ENCODE measurements at regions not wholly inside any gene's neighbourhood (a gene's known extent, or its start where the extent isn't known, plus 50 kb on each side); places are given as distances from the start of the nearest gene placed in this dataset.
"Not testable (repeated sequence)": the region's sequence is repeated elsewhere in the genome, so short reads cannot be mapped to it uniquely, and the experiment has no call there.

DNA sequence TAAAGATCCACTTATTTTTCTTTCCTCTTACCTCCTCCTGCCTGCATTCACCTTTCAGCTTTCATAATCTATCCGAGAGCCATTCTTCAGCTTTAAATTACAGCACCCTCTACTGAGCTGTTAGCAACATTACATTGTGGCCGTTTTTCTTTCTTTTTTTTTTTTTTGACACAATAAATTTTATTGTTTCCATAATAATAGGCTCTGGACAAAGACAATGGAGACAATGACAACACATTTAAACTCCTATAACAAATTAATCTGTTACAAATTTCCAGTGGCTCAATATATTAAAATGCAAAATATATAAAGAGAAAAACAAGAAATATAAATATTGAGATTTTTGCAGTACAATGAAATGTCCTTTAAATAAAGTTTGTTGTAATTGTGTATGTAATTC lies 312.7 kb upstream of the COX7C start:
- DNase-seq (ENCODE audit: low read depth) = peak; percentile 0
- TF ChIP-seq, protein P1, sequence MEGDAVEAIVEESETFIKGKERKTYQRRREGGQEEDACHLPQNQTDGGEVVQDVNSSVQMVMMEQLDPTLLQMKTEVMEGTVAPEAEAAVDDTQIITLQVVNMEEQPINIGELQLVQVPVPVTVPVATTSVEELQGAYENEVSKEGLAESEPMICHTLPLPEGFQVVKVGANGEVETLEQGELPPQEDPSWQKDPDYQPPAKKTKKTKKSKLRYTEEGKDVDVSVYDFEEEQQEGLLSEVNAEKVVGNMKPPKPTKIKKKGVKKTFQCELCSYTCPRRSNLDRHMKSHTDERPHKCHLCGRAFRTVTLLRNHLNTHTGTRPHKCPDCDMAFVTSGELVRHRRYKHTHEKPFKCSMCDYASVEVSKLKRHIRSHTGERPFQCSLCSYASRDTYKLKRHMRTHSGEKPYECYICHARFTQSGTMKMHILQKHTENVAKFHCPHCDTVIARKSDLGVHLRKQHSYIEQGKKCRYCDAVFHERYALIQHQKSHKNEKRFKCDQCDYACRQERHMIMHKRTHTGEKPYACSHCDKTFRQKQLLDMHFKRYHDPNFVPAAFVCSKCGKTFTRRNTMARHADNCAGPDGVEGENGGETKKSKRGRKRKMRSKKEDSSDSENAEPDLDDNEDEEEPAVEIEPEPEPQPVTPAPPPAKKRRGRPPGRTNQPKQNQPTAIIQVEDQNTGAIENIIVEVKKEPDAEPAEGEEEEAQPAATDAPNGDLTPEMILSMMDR (IDR thresholded peaks at IDR 0.05; ENCODE audit: insufficient read depth, low read length) = peak; percentile 34
- H3K4me3 ChIP-seq (ENCODE audit: low read depth, low read length) = not testable (repeated sequence)

DNA sequence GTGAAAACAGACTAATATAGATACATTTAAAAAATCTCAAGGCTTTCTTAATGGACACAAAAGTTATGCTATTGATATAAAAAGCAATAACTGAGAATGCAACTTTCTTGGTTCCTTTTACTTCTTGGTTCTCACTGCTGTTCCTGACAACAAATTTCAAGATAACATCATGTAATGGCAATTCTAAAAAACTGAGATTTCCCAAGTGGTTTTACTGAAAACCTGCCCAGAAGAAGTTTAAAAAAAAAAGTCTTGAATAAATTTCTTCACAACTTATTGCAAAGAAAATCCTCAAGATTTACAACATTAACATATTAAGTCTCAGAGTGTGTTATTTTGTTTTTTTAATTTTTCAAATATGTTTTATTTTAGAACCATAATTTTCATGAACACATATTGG lies 302.8 kb upstream of the COX7C start:
- TF ChIP-seq, protein P1 (IDR thresholded peaks at IDR 0.05; ENCODE audit: insufficient read depth, low read length) = no peak
- no peak overlapping the region for H3K4me3 ChIP-seq (ENCODE audit: low read depth, low read length)

DNA sequence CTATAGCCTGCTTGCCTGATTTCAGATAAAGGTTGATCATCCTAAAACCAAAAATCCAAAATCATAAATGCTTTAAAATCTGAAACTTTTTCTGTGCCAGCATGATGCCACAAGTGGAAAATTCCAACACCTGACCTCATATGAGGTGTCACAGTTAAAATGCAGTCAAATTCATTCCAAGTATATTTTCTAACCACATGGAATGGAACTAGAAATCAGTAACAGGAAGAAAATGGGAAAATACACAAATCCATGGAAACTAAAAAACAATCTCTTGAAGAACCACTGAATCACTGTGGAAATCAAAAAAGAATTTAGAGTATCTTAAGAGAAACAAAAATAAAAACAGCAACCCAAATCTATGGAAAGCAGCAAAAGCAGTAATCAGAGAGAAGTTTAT lies 297.5 kb upstream of the COX7C start:
- no peak for DNase-seq (ENCODE audit: low read depth)
- H3K4me3 ChIP-seq (ENCODE audit: low read depth, low read length) = no peak overlapping the region
- TF ChIP-seq, protein P1 (IDR thresholded peaks at IDR 0.05; ENCODE audit: insufficient read depth, low read length) = no peak

More for the DNA sequence above, 302.8 kb upstream of the COX7C start:
- no peak for DNase-seq (ENCODE audit: low read depth)

DNA sequence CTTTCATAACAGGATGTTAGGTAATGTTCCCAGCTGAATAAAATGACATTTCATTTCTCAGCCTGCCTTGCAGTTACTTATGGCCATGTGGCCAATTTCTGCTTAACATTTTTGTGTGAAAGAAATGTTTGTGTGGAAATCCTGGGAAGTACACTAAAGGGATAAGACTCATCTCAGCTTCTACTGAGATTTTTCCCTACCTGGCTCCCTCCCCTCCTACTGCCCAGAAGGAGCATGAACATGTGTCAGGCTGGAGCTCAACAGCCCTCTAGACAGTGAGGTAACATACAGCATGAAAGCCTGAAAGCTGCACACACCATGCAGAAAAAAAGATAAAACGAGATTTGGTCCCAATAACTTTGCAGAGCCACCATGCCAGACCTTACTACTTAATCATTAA lies 288.4 kb upstream of the COX7C start:
- DNase-seq (ENCODE audit: low read depth) = no peak
- H3K4me3 ChIP-seq (ENCODE audit: low read depth, low read length) = no peak overlapping the region
- TF ChIP-seq, protein P1 (IDR thresholded peaks at IDR 0.05; ENCODE audit: insufficient read depth, low read length) = no peak

DNA sequence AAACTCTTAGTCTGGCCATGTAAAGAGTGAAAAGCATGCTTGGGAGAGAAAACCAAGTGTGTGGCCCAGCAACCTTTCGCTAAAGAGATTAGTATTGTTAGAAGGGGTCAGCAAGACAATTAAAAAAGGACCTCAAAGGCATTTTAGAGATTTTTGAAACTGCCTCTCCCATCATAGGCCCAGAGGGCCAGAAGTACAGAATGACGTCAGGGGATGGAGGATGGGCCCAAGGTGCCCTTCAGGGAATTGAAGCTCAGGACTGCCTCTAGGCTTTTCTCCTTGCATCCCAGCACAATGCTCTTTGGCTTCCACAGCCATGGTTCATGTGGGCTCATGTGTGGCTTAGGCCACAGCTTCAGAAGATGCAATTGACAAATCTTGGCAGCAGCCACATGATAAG lies 287.0 kb upstream of the COX7C start:
- no peak for DNase-seq (ENCODE audit: low read depth)
- no peak overlapping the region for H3K4me3 ChIP-seq (ENCODE audit: low read depth, low read length)
- TF ChIP-seq, protein P1 (IDR thresholded peaks at IDR 0.05; ENCODE audit: insufficient read depth, low read length) = no peak

DNA sequence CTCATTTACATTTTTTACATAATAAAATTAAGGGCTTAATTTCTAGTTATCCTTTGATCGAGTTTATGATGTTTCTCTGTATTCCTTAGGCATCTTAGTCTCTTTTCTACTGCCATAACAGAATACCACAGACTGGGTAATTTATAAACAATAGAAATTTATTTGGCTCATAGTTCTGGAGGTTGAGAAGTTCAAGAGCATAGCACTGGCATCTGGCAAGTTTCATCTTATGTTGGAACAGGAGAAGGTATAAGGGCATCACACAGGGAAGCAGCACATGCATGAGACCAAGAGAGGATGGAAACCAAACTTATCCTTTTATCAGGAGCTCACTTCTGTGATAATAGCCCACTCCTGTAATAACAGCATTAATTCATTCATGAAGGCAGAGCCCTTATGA lies 284.9 kb upstream of the COX7C start:
- H3K4me3 ChIP-seq (ENCODE audit: low read depth, low read length) = no peak overlapping the region
- DNase-seq (ENCODE audit: low read depth) = no peak
- TF ChIP-seq, protein P1 (IDR thresholded peaks at IDR 0.05; ENCODE audit: insufficient read depth, low read length) = no peak

DNA sequence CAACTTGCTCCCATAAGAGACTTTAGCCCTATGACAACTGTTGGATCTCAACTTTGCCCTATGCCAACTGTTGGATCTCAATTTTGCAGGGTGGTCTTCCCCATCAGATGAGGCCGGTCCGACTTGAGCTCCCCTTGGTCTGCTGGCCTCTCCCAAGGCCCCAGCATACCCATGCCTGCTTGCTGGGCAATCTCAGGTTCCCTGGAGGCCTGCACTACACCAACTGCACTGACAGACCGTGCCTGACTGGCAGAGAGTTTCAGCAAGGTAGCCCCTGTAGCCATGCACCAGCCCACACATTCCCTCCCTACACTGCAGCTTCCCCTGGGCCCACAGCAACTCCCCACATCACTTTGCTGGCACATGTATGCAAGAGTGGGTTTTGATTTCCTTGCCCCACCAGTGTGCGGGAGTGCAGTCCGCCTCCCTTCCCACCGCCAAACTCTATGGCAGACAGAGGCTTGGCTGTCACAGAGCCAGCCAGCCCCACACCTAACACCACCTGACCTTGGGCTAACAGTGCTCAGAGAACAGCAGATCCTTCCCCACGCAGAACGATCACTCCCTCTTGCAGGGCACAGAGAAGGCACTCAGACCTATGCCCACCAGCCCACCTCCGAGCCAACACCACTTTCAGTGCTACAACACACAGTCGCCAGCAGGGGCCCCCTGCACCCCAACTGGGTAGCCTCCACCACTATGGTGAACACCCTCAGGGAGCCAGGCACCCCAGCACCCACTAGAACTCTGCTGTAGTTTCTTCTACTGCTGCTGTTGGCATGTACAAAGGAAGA lies 279.9 kb upstream of the COX7C start:
- no peak overlapping the region for H3K4me3 ChIP-seq (ENCODE audit: low read depth, low read length)
- DNase-seq (ENCODE audit: low read depth) = no peak
- TF ChIP-seq, protein P1 (IDR thresholded peaks at IDR 0.05; ENCODE audit: insufficient read depth, low read length) = no peak
